SU-DHL-6 (cell line): ENCODE measurements at regions not wholly inside any gene's neighbourhood (a gene's known extent, or its start where the extent isn't known, plus 50 kb on each side); places are given as distances from the start of the nearest gene placed in this dataset.

Source experiments
- EZH2phosphoT487 ChIP-seq: fragments of 200-600 bp; sonication (generic), shearing (Covaris generic); conservative IDR thresholded peaks from 2 replicates; pipeline ENCODE4 v1.6.1; 2018; ENCODE audit warnings: mild to moderate bottlenecking, antibody characterized with exemption, low read length, moderate library complexity, mixed read lengths
- TF ChIP-seq, protein P1 (sequence below): fragments of 200-600 bp; sonication (generic); IDR thresholded peaks from one replicate; pipeline ENCODE4 v1.5.1; 2017; ENCODE audit warnings: antibody characterized with exemption, mild to moderate bottlenecking, low read length, moderate library complexity; ENCODE audit not compliant: insufficient read depth, poor library complexity, severe bottlenecking

DNA sequence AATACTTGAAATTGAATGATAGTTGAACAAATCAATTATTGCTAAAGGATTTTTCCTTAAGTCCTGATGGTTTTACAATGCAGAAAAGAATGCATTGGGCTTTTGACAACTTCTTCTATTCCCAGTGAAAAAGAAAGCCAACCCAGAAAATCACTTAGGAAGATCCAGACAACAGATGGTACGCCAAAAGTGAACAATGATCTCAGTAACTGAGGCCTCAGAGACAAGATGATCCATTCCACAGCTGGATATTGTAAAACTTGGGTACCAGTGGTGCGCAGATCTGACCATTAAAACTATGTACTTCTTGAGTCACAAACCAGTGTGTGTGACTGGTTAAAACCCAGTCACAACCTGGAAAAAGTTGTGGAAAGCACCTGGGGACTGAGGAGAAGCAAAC lies 173.5 kb downstream of the ETAA1 start:
- TF ChIP-seq, protein P1, sequence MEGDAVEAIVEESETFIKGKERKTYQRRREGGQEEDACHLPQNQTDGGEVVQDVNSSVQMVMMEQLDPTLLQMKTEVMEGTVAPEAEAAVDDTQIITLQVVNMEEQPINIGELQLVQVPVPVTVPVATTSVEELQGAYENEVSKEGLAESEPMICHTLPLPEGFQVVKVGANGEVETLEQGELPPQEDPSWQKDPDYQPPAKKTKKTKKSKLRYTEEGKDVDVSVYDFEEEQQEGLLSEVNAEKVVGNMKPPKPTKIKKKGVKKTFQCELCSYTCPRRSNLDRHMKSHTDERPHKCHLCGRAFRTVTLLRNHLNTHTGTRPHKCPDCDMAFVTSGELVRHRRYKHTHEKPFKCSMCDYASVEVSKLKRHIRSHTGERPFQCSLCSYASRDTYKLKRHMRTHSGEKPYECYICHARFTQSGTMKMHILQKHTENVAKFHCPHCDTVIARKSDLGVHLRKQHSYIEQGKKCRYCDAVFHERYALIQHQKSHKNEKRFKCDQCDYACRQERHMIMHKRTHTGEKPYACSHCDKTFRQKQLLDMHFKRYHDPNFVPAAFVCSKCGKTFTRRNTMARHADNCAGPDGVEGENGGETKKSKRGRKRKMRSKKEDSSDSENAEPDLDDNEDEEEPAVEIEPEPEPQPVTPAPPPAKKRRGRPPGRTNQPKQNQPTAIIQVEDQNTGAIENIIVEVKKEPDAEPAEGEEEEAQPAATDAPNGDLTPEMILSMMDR: no peak
- TF ChIP-seq EZH2phosphoT487: no peak
